Smooth muscle cell (in vitro differentiated cells): ENCODE measurements at regions not wholly inside any gene's neighbourhood (a gene's known extent, or its start where the extent isn't known, plus 50 kb on each side); places are given as distances from the start of the nearest gene placed in this dataset.

Experiments used
- DNase-seq: peaks from one replicate; lab custom pipeline; 2025; ENCODE audit not compliant: unreplicated experiment; lab: John Stamatoyannopoulos, UW
- H2AFZ ChIP-seq: fragments of 200-600 bp; sonication (generic); 2 replicates; pipeline ENCODE4 v1.6.0; 2016; ENCODE audit warnings: antibody characterized with exemption, low read depth, mild to moderate bottlenecking
- H3F3A ChIP-seq: fragments of 200-600 bp; sonication (generic); 2 replicates; pipeline ENCODE4 v1.6.0; 2017; ENCODE audit warnings: antibody characterized with exemption, low read depth
- H3K27ac ChIP-seq: fragments of 200-600 bp; sonication (generic); 2 replicates; pipeline ENCODE4 v1.5.1; 2016; ENCODE audit warnings: low read depth, mild to moderate bottlenecking
- H3K27me3 ChIP-seq: fragments of 200-600 bp; sonication (generic); 2 replicates; pipeline ENCODE4 v1.6.1; 2016; ENCODE audit warnings: low read depth, mild to moderate bottlenecking
- H3K36me3 ChIP-seq: fragments of 200-600 bp; sonication (generic); 2 replicates; pipeline ENCODE4 v1.5.1; 2016; ENCODE audit warnings: low read depth
- H3K4me1 ChIP-seq: fragments of 200-600 bp; sonication (generic); 2 replicates; pipeline ENCODE4 v1.5.1; 2016; ENCODE audit warnings: low read depth
- H3K4me2 ChIP-seq: fragments of 200-600 bp; sonication (generic); 2 replicates; pipeline ENCODE4 v1.6.0; 2016; ENCODE audit warnings: mild to moderate bottlenecking
- H3K4me3 ChIP-seq: fragments of 200-600 bp; sonication (generic); 2 replicates; pipeline ENCODE4 v1.5.1; 2016; ENCODE audit warnings: mild to moderate bottlenecking
- H3K79me2 ChIP-seq: fragments of 200-600 bp; sonication (generic); 2 replicates; pipeline ENCODE4 v1.6.0; 2016; ENCODE audit warnings: low read depth, mild to moderate bottlenecking
- H3K9ac ChIP-seq: fragments of 200-600 bp; sonication (generic); 2 replicates; pipeline ENCODE4 v1.6.0; 2016; ENCODE audit warnings: low read depth
- H3K9me3 ChIP-seq: fragments of 200-600 bp; sonication (generic); replicated peaks from 2 replicates; pipeline ENCODE4 v1.5.1; 2016; ENCODE audit warnings: low read depth
- H4K20me1 ChIP-seq: fragments of 200-600 bp; sonication (generic); 2 replicates; pipeline ENCODE4 v1.6.0; 2016; ENCODE audit warnings: low read depth
- CTCF ChIP-seq: fragments of 200-600 bp; sonication (generic); IDR thresholded peaks from 2 replicates; pipeline ENCODE4 v1.5.1; 2017; ENCODE audit warnings: borderline replicate concordance, mild to moderate bottlenecking, antibody characterized with exemption; ENCODE audit not compliant: insufficient read depth, poor library complexity, severe bottlenecking
- WGBS: methylation state at CpG from one replicate; pipeline ENCODE4 v1.1.7; 2016; ENCODE audit warnings: low lambda C conversion rate; 5-methylcytosine and 5-hydroxymethylcytosine counted together

- H3K79me2 ChIP-seq, result no peaks in the 10 kb centered on the region
- no peaks in the 10 kb centered on the region for H3K9me3 ChIP-seq
- no peak overlapping the region for H3K9ac ChIP-seq
- WGBS, result 51% methylated on average over 5 of the region's 5 CpGs
- no peaks in the 10 kb centered on the region for H3K4me1 ChIP-seq
- H3K4me2 ChIP-seq, result no peak overlapping the region
- DNase-seq, result no peak
- H3K4me3 ChIP-seq, result no peak overlapping the region
- no peaks in the 10 kb centered on the region for H4K20me1 ChIP-seq
- H3K36me3 ChIP-seq, result no peaks in the 10 kb centered on the region
- no peaks in the 10 kb centered on the region for H3K27me3 ChIP-seq
- H2AFZ ChIP-seq, result no peak overlapping the region
- no peak for TF ChIP-seq CTCF
- H3K27ac ChIP-seq, result no peak overlapping the region
- H3F3A ChIP-seq, result no peaks in the 10 kb centered on the region
Measured at GRCh38 chrX:128464116-128464515, 411.9 kb upstream of the ACTRT1 start.

GRCh38 chrX:128460835-128461234 lies 408.6 kb upstream of the ACTRT1 start:
- Histone ChIP-seq H3K9me3 (no peaks in the 10 kb centered on the region), H3K4me1 (no peaks in the 10 kb centered on the region), H3K4me3 (no peak overlapping the region), H2AFZ (no peak overlapping the region), H3F3A (no peaks in the 10 kb centered on the region), H3K9ac (no peak overlapping the region), H3K79me2 (no peaks in the 10 kb centered on the region), H3K27me3 (no peaks in the 10 kb centered on the region), H4K20me1 (no peaks in the 10 kb centered on the region), H3K4me2 (no peak overlapping the region), H3K27ac (no peak overlapping the region), H3K36me3 (no peaks in the 10 kb centered on the region)
- DNase-seq, result no peak
- TF ChIP-seq CTCF, result peak; percentile 13
- WGBS, result 57% methylated on average over 6 of the region's 6 CpGs

DNA sequence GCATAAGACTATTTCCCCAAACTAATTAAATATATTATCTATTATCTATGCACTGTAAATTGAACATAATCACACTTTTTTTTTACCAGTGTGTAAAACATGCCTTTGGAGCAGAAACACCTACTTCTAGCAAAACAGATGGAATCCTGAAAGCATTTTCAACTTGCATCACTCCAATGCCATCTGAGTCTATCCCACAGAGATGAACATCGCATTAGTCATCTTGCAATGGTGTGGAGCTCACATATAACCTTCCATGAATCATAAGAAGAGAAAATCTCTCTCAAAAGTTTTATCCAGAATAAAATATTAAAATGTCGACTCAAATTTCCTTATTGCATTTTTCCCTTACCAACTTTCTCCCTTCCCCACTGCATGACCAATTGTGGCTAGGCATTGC lies 406.7 kb upstream of the ACTRT1 start:
- Histone ChIP-seq H3K27ac (no peak overlapping the region), H3K27me3 (no peaks in the 10 kb centered on the region), H3K36me3 (no peaks in the 10 kb centered on the region), H3K4me3 (no peak overlapping the region), H3K79me2 (no peaks in the 10 kb centered on the region), H4K20me1 (no peaks in the 10 kb centered on the region), H3K9me3 (peaks cover 5% of the 10 kb centered on the region), H3K4me1 (no peaks in the 10 kb centered on the region), H3F3A (no peaks in the 10 kb centered on the region), H3K4me2 (no peak overlapping the region), H3K9ac (no peak overlapping the region), H2AFZ (no peak overlapping the region)
- 48% methylated on average over 2 of the region's 2 CpGs for WGBS
- no peak for DNase-seq
- TF ChIP-seq CTCF, result no peak

DNA sequence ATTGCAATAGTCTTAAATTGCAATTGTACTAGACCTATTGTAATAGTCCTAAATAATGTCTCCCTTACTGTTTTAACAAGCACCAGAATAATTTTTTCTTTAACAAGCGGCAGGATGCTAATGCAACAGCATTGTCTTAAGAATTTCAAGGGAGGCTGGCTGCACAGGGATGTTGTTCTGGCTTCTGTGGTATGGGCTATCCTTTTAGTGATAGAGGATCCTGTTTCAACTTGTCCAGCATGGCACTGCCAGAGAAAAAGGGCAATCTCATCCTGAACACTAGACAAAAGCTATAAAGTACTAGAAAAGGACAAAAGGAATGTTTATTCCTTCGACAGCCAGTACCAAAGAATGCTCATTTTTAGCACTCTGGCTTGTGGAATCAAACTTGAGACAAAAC lies 405.5 kb upstream of the ACTRT1 start:
- no peaks in the 10 kb centered on the region for H3K79me2 ChIP-seq
- peak overlapping the region; percentile 39 for H2AFZ ChIP-seq
- peaks cover 5% of the 10 kb centered on the region for H3K9me3 ChIP-seq
- H3F3A ChIP-seq, result no peaks in the 10 kb centered on the region
- H3K4me1 ChIP-seq, result no peaks in the 10 kb centered on the region
- H3K4me2 ChIP-seq, result peak overlapping the region; percentile 43
- H3K36me3 ChIP-seq, result no peaks in the 10 kb centered on the region
- DNase-seq, result no peak
- no peaks in the 10 kb centered on the region for H4K20me1 ChIP-seq
- H3K27me3 ChIP-seq, result no peaks in the 10 kb centered on the region
- 56% methylated on average over 2 of the region's 2 CpGs for WGBS
- H3K27ac ChIP-seq, result no peak overlapping the region
- TF ChIP-seq CTCF, result no peak
- H3K9ac ChIP-seq, result no peak overlapping the region
- H3K4me3 ChIP-seq, result no peak overlapping the region
